ENCODE measurements at regions not wholly inside any gene's neighbourhood (a gene's known extent, or its start where the extent isn't known, plus 50 kb on each side); places are given as distances from the start of the nearest gene placed in this dataset.

DNA sequence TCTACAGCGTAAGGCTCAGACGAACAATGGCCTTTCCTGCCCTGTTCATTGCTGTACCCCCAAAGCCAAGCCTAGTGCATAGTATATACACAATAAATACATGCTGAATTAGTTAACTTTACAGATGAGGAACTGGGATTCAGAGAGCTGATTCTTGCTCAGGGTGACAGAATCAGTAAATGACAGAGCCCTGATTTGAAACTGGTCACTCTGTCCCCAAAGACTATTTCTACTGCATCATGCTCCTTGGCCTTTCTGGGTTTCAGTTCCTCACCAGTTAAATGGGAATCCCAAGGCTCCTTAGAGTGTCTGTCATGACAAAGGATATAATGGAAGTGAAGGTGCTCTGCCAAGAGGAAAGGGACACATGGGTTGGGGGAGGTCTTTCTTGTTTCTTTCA, 50.5 kb upstream of the TSKU start:
- 85% methylated on average over 2 of the region's 2 CpGs; no CpG with 5 or more reads in 1 of the 2 donors for WGBS, 2 donors (ENCODE audit: low coverage in 1 of 2)
- no peak for DNase-seq
- Histone ChIP-seq H3K27me3 (no peaks in the 10 kb centered on the region), H3K4me1 (no peaks in the 10 kb centered on the region), H3K27ac (no peak overlapping the region), H3K9me3 (no peaks in the 10 kb centered on the region), H3K36me3 (no peaks in the 10 kb centered on the region), H3K4me3 (no peak overlapping the region)
- intact Hi-C loops (cut with DNase I; ENCODE audit: low total_unique reads) (loop anchor here (10.0 kb wide), 1 partner anchor 182 kb away; no protein-coding TSS in a partner anchor), in situ Hi-C loops (cut with MboI; ENCODE audit: low pct_ligation_motif_present in 1 of 4, low pct_unique_long_range_greater_than_20kb in 1 of 4, low sequenced_read_pairs in 3 of 4) (loop anchor here in 2 of 4 donors (10.0 to 25.0 kb wide), 2 partner anchors 182 to 305 kb away; partner anchors contain the start of gene B3GNT6 (in 1 of the 2))
- TF ChIP-seq EP300 (IDR thresholded peaks at IDR 0.05; ENCODE audit: low read depth) = no peak
- no peak for TF ChIP-seq POLR2A (IDR thresholded peaks at IDR 0.05)
- TF ChIP-seq, protein P1, sequence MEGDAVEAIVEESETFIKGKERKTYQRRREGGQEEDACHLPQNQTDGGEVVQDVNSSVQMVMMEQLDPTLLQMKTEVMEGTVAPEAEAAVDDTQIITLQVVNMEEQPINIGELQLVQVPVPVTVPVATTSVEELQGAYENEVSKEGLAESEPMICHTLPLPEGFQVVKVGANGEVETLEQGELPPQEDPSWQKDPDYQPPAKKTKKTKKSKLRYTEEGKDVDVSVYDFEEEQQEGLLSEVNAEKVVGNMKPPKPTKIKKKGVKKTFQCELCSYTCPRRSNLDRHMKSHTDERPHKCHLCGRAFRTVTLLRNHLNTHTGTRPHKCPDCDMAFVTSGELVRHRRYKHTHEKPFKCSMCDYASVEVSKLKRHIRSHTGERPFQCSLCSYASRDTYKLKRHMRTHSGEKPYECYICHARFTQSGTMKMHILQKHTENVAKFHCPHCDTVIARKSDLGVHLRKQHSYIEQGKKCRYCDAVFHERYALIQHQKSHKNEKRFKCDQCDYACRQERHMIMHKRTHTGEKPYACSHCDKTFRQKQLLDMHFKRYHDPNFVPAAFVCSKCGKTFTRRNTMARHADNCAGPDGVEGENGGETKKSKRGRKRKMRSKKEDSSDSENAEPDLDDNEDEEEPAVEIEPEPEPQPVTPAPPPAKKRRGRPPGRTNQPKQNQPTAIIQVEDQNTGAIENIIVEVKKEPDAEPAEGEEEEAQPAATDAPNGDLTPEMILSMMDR (IDR thresholded peaks at IDR 0.05) = no peak
- TF ChIP-seq POLR2AphosphoS5 (IDR thresholded peaks at IDR 0.05) = no peak
